AG08396 (cell line): ENCODE measurements at regions not wholly inside any gene's neighbourhood (a gene's known extent, or its start where the extent isn't known, plus 50 kb on each side); places are given as distances from the start of the nearest gene placed in this dataset.

ENCODE experiments used
- DNase-seq: peaks from one replicate; pipeline ENCODE4 v3.0.0; 2012; ENCODE audit warnings: low spot score, mixed read lengths

DNA sequence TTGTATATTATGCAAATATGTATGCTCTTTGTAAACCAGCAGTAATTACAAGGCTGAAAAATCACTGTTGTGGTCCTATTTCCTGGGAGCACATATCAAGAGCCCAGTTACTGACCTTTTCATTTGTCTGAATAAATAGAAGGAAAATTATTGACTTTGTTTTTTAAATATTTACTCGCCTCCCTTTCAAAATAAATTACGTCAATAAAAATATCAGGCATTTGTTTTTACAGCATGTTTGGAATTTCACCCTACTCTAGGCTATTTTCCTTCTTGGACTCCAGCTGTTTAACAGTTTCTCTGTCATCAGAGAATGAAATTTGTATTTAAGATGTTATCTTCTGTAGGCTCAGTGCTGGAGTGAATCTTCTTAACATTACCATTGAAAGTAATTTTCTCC, 59.9 kb upstream of the LRATD1 start:
- DNase-seq: no peak

DNA sequence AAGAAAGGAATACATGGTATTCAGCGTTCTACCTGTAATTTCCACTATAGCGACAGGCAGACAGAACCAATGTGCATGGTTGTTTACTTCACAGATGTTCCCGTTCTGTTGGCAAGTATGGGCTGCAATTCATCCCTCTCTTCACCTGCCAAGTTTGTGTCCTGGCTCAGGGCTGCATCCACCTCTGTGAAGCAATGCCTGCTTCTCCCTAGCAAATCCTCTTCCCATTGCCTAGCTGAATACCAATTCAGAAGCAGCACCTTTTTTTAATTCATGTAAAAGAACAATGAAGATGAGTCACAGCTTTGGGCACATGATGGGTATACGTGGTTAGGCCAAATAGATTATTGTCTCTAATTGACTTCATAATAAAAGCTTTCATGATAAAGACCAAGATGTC, 54.7 kb upstream of the LRATD1 start:
- no peak for DNase-seq
